ENCODE measurements at regions not wholly inside any gene's neighbourhood (a gene's known extent, or its start where the extent isn't known, plus 50 kb on each side); places are given as distances from the start of the nearest gene placed in this dataset.

DNA sequence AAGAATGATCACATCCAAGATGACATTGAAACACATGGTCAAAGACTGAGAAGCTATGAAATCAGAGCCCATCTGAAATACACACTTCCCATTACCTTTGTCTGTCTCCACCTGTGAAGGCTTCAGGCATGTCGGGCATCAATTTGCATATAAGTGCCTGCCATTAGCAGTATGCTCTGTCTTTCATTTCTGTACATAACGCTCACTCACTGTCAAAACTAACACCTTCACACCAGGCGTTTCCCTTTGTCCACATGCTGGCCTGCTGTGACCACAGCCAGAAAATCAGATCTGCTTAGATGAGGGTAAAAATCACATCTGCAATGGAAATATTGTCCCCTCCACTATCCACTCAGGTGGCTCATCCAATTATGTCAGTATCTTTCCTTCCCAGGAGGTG lies 524.8 kb downstream of the TOX3 start:
- intact Hi-C loops (cut with DNase I, micrococcal nuclease): no loop called here
- Mint-ChIP-seq H3K27ac (no peak overlapping the region), H3K4me1 (ENCODE audit: low read depth) (no peaks in the 10 kb centered on the region), H3K27me3 (no peaks in the 10 kb centered on the region), H3K4me3 (no peak overlapping the region), H3K36me3 (ENCODE audit: low read depth) (no peaks in the 10 kb centered on the region), H3K9me3 (peaks cover 8% of the 10 kb centered on the region)
- ChIA-PET POLR2A (no interaction called here), CTCF (no interaction called here)
- H3K9me3 ChIP-seq (ENCODE audit: control insufficient read depth in 1 of 2, insufficient read depth in 1 of 2, low read length in 2 of 2): no peaks in the 10 kb centered on the region
- ATAC-seq (ENCODE audit: poor library complexity) (no peak), DNase-seq (no peak)
- TF ChIP-seq, protein P1, sequence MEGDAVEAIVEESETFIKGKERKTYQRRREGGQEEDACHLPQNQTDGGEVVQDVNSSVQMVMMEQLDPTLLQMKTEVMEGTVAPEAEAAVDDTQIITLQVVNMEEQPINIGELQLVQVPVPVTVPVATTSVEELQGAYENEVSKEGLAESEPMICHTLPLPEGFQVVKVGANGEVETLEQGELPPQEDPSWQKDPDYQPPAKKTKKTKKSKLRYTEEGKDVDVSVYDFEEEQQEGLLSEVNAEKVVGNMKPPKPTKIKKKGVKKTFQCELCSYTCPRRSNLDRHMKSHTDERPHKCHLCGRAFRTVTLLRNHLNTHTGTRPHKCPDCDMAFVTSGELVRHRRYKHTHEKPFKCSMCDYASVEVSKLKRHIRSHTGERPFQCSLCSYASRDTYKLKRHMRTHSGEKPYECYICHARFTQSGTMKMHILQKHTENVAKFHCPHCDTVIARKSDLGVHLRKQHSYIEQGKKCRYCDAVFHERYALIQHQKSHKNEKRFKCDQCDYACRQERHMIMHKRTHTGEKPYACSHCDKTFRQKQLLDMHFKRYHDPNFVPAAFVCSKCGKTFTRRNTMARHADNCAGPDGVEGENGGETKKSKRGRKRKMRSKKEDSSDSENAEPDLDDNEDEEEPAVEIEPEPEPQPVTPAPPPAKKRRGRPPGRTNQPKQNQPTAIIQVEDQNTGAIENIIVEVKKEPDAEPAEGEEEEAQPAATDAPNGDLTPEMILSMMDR (IDR thresholded peaks at IDR 0.05): no peak
- no peaks in the 10 kb centered on the region for H3K36me3 ChIP-seq (ENCODE audit: insufficient read depth, low read length)
- H3K4me3 ChIP-seq (ENCODE audit: low read length): no peak overlapping the region
- H3K27me3 ChIP-seq (ENCODE audit: control insufficient read depth in 1 of 2, insufficient read depth in 2 of 2, low read length in 2 of 2): no peaks in the 10 kb centered on the region
- H3K4me1 ChIP-seq (ENCODE audit: insufficient read depth, low read length): no peaks in the 10 kb centered on the region
- no peak overlapping the region for H3K27ac ChIP-seq (ENCODE audit: low read depth in 1 of 2, low read length in 2 of 2)

DNA sequence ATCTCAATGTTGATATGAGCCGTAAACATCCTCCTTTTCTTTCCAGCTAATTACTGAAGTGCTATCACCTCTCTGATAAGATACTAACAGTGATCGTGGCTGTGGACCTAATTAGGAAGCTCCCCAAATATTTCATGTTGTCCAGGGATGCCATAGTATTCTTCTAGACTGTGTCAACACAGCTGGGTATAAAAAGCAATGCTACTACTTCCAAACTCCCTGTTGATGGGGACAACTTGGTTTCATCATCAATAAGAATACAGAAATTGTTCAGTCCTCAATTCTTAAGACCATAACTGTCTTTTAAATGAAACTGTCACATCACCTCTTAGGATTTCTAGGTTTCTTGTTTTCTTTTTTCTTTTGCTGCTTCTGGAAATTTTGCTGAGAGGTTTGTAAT lies 530.6 kb downstream of the TOX3 start:
- Mint-ChIP-seq H3K36me3 (ENCODE audit: low read depth) (no peaks in the 10 kb centered on the region), H3K4me3 (no peak overlapping the region), H3K9me3 (peaks cover 23% of the 10 kb centered on the region), H3K27me3 (no peaks in the 10 kb centered on the region), H3K27ac (no peak overlapping the region), H3K4me1 (ENCODE audit: low read depth) (no peaks in the 10 kb centered on the region)
- Histone ChIP-seq H3K27ac (ENCODE audit: low read depth in 1 of 2, low read length in 2 of 2) (no peak overlapping the region), H3K36me3 (ENCODE audit: insufficient read depth, low read length) (no peaks in the 10 kb centered on the region), H3K4me1 (ENCODE audit: insufficient read depth, low read length) (no peaks in the 10 kb centered on the region), H3K9me3 (ENCODE audit: control insufficient read depth in 1 of 2, insufficient read depth in 1 of 2, low read length in 2 of 2) (peaks cover 7 to 8% of the 10 kb centered on the region in 2 experiments), H3K27me3 (ENCODE audit: control insufficient read depth in 1 of 2, insufficient read depth in 2 of 2, low read length in 2 of 2) (no peaks in the 10 kb centered on the region), H3K4me3 (ENCODE audit: low read length) (no peak overlapping the region)
- no peak for ATAC-seq (ENCODE audit: poor library complexity)
- intact Hi-C loops (cut with DNase I, micrococcal nuclease): no loop called here
- no peak for DNase-seq
- ChIA-PET CTCF (no interaction called here), POLR2A (no interaction called here)
- TF ChIP-seq, protein P1 (IDR thresholded peaks at IDR 0.05): no peak

DNA sequence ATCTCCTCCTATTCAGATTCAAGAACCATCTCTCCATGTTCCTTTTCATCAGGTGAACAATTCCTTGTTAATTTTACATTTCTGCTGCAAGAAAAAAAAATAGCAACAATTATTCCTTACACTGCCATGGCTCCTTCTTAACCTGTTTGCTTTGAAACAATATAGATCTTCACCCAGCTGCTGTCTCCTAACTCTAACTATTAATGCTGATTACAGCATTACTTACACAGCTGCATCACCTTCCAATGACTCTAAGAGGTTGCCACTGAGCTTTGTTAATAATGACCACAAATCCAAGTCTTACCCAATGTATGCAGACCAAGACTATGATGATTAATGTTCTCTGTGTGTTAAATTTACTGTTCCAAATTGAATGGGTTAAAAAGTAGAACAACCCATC lies 541.4 kb downstream of the TOX3 start:
- POLR2A ChIA-PET: no interaction called here
- Mint-ChIP-seq H3K4me1 (ENCODE audit: low read depth) (no peaks in the 10 kb centered on the region), H3K36me3 (ENCODE audit: low read depth) (no peaks in the 10 kb centered on the region), H3K9me3 (peaks cover 1% of the 10 kb centered on the region), H3K27me3 (no peaks in the 10 kb centered on the region), H3K4me3 (no peak overlapping the region), H3K27ac (no peak overlapping the region)
- Histone ChIP-seq H3K9me3 (ENCODE audit: control insufficient read depth in 1 of 2, insufficient read depth in 1 of 2, low read length in 2 of 2) (peaks cover 0 to 6% of the 10 kb centered on the region in 2 experiments), H3K36me3 (ENCODE audit: insufficient read depth, low read length) (no peaks in the 10 kb centered on the region), H3K27me3 (ENCODE audit: control insufficient read depth in 1 of 2, insufficient read depth in 2 of 2, low read length in 2 of 2) (no peaks in the 10 kb centered on the region), H3K4me1 (ENCODE audit: insufficient read depth, low read length) (no peaks in the 10 kb centered on the region), H3K27ac (ENCODE audit: low read depth in 1 of 2, low read length in 2 of 2) (no peak overlapping the region), H3K4me3 (ENCODE audit: low read length) (no peak overlapping the region)
- DNase-seq (no peak), ATAC-seq (ENCODE audit: poor library complexity) (no peak)
- TF ChIP-seq, protein P1 (IDR thresholded peaks at IDR 0.05): no peak
- CTCF ChIA-PET: no interaction called here
- intact Hi-C loops (cut with DNase I, micrococcal nuclease): no loop called here
